Progenitor cell of endocrine pancreas (in vitro differentiated cells): ENCODE measurements at regions not wholly inside any gene's neighbourhood (a gene's known extent, or its start where the extent isn't known, plus 50 kb on each side); places are given as distances from the start of the nearest gene placed in this dataset.

ENCODE experiments used
- DNase-seq: peaks from one replicate; pipeline ENCODE4 v3.0.0; 2021; ENCODE audit warnings: low spot score; ENCODE audit not compliant: unreplicated experiment
- H3K27ac Mint-ChIP-seq: 2 replicates; pipeline ENCODE4 v1.8.0; 2021; ENCODE audit warnings: mild to moderate bottlenecking, moderate library complexity, mixed read lengths
- H3K27me3 Mint-ChIP-seq: 2 replicates; pipeline ENCODE4 v1.8.0; 2021; ENCODE audit warnings: mixed read lengths
- H3K36me3 Mint-ChIP-seq: 2 replicates; pipeline ENCODE4 v1.8.0; 2022; ENCODE audit warnings: mixed read lengths; ENCODE audit not compliant: insufficient read depth
- H3K4me1 Mint-ChIP-seq: 2 replicates; pipeline ENCODE4 v1.8.0; 2021; ENCODE audit warnings: low read depth, mixed read lengths
- H3K4me3 Mint-ChIP-seq: 2 replicates; pipeline ENCODE4 v1.8.0; 2021; ENCODE audit warnings: low read depth, mild to moderate bottlenecking, moderate library complexity, mixed read lengths
- H3K9me3 Mint-ChIP-seq: 2 replicates; pipeline ENCODE4 v1.8.0; 2021; ENCODE audit warnings: low read depth, mixed read lengths
- CTCF ChIP-seq: fragments of 200-600 bp; sonication (generic); IDR thresholded peaks from one replicate; pipeline ENCODE4 v1.5.0; 2021; ENCODE audit warnings: antibody characterized with exemption, mild to moderate bottlenecking; ENCODE audit not compliant: unreplicated experiment

- DNase-seq, result no peak
- Mint-ChIP-seq H3K9me3 (peaks cover 4% of the 10 kb centered on the region), H3K4me1 (peaks cover 13% of the 10 kb centered on the region), H3K27me3 (peaks cover 5% of the 10 kb centered on the region), H3K36me3 (no peaks in the 10 kb centered on the region), H3K4me3 (no peak overlapping the region), H3K27ac (no peak overlapping the region)
- no peak for TF ChIP-seq CTCF
These were observed 122.5 kb upstream of the HAAO start for GRCh38 chr2:42914860-42915259.

GRCh38 chr2:42914314-42914713 lies 121.9 kb upstream of the HAAO start:
- DNase-seq, result no peak
- H3K27ac Mint-ChIP-seq, result no peak overlapping the region
- H3K9me3 Mint-ChIP-seq, result peaks cover 4% of the 10 kb centered on the region
- peaks cover 13% of the 10 kb centered on the region for H3K4me1 Mint-ChIP-seq
- no peak overlapping the region for H3K4me3 Mint-ChIP-seq
- no peak for TF ChIP-seq CTCF
- H3K27me3 Mint-ChIP-seq, result peaks cover 5% of the 10 kb centered on the region
- H3K36me3 Mint-ChIP-seq, result no peaks in the 10 kb centered on the region

GRCh38 chr2:42913280-42913878 lies 121.0 kb upstream of the HAAO start:
- Mint-ChIP-seq H3K27ac (no peak overlapping the region), H3K27me3 (peaks cover 5% of the 10 kb centered on the region), H3K4me3 (no peak overlapping the region), H3K9me3 (peaks cover 4% of the 10 kb centered on the region), H3K4me1 (peaks cover 13% of the 10 kb centered on the region), H3K36me3 (no peaks in the 10 kb centered on the region)
- TF ChIP-seq CTCF, result no peak
- DNase-seq, result no peak

- Mint-ChIP-seq H3K4me3 (no peak overlapping the region), H3K36me3 (no peaks in the 10 kb centered on the region), H3K27ac (no peak overlapping the region), H3K4me1 (peaks cover 29% of the 10 kb centered on the region), H3K9me3 (peaks cover 4% of the 10 kb centered on the region), H3K27me3 (peaks cover 3% of the 10 kb centered on the region)
- no peak for TF ChIP-seq CTCF
- DNase-seq, result no peak
These were observed 118.4 kb upstream of the HAAO start for GRCh38 chr2:42910645-42911405.

DNA sequence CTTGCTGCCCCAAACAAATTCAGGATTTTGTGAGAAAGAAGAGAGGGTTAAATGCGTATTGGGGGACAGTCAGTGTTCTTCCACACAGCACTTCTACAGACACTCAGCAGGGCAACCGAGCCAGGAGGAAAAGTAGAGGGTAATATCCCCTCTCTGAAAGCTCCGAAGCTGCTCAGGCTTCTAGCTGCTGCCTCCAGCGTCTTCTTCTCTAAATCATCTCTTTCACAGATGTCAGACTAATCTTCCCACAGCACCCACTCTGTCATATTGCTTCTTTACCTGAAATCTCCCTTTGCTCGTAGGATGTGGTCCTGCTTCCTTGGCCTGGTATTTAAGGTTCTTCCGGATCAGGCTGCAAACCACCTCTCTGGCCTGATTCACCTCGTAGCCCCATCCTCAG lies 117.6 kb upstream of the HAAO start:
- DNase-seq, result no peak
- no peak overlapping the region for H3K27ac Mint-ChIP-seq
- H3K4me1 Mint-ChIP-seq, result peaks cover 33% of the 10 kb centered on the region
- no peak for TF ChIP-seq CTCF
- H3K27me3 Mint-ChIP-seq, result peaks cover 6% of the 10 kb centered on the region
- H3K36me3 Mint-ChIP-seq, result no peaks in the 10 kb centered on the region
- no peak overlapping the region for H3K4me3 Mint-ChIP-seq
- H3K9me3 Mint-ChIP-seq, result no peaks in the 10 kb centered on the region
